ENCODE measurements at regions not wholly inside any gene's neighbourhood (a gene's known extent, or its start where the extent isn't known, plus 50 kb on each side); places are given as distances from the start of the nearest gene placed in this dataset.

DNA sequence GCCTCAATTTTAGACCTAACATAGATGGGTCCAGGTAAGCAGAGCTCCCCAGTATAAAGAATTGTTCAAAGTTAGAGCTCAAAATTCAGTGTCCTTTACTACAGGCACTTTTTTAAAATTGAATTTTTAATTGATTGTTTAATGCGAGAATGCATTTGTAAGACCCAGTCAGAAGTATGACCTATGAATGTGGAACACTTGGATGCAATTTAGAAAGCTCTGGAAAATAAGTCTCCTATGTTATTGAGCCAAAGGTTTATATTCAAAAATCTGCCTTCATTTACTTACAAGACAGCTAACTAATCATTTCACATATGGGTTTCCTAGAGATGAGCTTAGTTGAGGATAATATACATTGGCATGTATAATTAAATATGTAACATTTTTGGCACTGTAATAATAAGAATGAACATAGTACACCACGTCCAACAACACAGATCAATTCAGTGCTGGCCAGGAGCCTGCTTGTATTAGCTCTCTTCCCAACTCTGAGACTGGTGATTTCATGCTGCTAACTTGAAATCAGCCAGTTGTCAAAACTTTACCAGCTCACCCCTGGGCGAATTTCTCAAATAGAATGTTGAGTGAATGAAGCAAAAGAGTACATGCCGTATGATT is 197.2 kb upstream of the NPY2R start:
- TF ChIP-seq, protein P1, sequence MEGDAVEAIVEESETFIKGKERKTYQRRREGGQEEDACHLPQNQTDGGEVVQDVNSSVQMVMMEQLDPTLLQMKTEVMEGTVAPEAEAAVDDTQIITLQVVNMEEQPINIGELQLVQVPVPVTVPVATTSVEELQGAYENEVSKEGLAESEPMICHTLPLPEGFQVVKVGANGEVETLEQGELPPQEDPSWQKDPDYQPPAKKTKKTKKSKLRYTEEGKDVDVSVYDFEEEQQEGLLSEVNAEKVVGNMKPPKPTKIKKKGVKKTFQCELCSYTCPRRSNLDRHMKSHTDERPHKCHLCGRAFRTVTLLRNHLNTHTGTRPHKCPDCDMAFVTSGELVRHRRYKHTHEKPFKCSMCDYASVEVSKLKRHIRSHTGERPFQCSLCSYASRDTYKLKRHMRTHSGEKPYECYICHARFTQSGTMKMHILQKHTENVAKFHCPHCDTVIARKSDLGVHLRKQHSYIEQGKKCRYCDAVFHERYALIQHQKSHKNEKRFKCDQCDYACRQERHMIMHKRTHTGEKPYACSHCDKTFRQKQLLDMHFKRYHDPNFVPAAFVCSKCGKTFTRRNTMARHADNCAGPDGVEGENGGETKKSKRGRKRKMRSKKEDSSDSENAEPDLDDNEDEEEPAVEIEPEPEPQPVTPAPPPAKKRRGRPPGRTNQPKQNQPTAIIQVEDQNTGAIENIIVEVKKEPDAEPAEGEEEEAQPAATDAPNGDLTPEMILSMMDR (IDR thresholded peaks at IDR 0.05), result no peak
- TF ChIP-seq POLR2A (IDR thresholded peaks at IDR 0.05), result no peak
